Left renal cortex interstitium (tissue), 4 donors: ENCODE measurements at regions not wholly inside any gene's neighbourhood (a gene's known extent, or its start where the extent isn't known, plus 50 kb on each side); places are given as distances from the start of the nearest gene placed in this dataset.

Experiments
- DNase-seq, 4 donors: peaks; one replicate each; pipeline ENCODE4 v3.0.0-alpha.2; 2013; ENCODE audit warnings: low read depth in 4 of 4, low spot score in 2 of 4, missing footprints in 1 of 4

- DNase-seq, result no peak
Measured at GRCh38 chr3:177469216-177469615, 271.9 kb upstream of the TBL1XR1 start.

- no peak for DNase-seq
Measured at GRCh38 chr3:177470197-177470941, 273.1 kb upstream of the TBL1XR1 start.

DNA sequence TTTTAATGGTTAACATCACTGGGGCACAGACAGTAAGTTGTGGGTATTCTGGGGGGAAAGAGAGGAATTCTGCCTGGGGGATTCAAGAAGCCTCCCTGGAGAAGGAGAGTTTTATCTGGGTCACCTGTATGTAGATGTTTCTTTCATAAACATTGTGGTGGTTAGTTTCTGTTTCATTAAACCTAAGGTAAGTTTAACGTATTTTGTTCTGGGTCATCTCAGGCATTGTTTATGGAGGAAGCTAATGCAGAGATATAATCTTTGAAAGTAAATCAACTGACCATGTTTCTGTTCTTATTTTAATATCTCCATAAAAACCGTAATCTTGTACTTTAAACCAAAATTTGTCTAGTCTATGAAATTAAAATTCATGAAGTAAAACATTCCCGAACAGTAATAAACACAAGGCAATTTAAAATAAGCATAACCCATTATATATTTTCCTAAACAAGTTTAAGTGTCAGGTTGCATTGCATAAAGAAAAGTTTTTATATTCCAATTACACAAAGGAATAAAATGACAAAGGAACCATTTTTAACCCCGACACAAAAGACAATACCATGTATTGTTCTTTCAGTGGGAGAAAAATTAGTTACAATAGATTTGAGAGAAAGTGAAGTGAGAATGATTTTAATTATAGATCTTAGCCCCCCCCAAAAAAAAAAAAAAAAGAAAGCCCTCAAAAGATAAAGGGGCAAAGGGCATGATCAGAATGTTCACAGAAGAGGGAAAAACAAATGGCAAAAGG, 274.6 kb upstream of the TBL1XR1 start:
- no peak for DNase-seq

DNA sequence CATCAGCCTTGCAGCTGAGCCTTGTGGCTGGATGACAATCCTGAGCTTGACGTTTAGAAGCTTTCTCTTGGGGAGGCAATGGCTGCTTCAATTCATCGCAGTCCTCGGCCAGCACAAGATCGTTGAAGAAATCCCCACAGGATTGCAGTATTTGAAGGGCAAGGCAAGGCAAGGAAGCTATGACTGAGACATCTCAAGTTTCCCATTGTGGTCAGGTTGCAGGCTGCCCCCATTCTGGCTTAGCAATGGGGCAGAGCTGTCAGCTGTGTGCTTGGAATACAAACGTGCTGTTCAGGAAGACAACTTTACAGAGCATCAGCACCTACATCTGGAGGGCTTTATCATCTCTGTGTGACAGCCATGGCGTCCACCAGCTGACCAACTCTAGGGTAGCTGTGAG, 275.9 kb upstream of the TBL1XR1 start:
- no peak for DNase-seq

- DNase-seq, result no peak
Measured at GRCh38 chr3:177473903-177474302, 276.6 kb upstream of the TBL1XR1 start.

DNA sequence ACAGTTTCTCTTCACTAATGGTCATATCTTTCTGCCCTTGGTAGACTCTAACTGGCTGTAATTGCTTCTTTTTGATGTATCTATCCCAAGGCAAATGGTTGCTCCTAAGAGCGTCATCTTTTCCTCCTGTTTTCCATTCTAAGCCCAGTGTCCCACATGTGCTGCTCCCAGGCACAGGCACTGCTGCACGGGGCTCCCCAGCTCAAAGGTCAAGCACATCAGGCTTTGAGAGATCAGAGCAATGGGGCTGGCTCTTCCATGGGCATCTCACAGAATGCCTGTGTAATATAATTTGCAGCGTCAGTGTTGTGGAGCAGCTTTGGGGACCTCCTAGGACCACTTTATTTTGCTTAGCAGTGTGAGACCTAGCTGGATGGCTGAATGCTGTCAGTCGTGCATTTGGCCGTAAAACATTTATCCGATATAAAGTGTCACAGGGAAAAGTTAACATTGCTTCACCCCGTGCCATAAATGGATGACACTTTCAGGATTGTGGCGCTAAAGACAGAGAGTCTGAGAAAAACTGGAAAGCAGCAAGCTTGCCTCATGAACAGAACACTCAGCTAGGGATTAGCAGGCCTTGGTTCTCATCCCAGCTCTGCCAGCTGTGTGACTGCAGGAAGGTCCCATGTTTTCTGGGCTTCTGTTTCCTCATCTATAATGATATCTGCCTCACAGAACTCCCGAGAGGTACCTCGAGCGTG, 277.5 kb upstream of the TBL1XR1 start:
- DNase-seq, result no peak

- no peak for DNase-seq
Measured at GRCh38 chr3:177475356-177475665, 278.0 kb upstream of the TBL1XR1 start.

DNA sequence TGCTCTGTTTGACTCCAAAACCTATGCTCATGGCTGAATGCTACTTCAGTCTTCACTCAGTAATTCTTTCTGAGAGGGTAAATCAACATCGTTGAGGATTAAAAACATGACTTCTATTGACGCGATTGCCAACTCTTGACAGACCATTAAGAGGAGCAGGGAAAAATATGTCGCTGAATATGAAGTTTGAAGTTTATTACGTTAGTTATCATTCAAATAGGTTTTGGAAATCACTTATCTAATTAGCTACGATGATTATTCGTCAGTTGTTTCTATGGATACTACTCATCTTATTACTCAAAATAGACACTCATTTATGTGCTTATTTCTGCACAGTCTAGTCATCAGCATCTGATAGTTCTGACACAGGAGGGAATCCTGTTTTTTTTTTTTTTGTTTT, 279.2 kb upstream of the TBL1XR1 start:
- DNase-seq, result no peak

DNA sequence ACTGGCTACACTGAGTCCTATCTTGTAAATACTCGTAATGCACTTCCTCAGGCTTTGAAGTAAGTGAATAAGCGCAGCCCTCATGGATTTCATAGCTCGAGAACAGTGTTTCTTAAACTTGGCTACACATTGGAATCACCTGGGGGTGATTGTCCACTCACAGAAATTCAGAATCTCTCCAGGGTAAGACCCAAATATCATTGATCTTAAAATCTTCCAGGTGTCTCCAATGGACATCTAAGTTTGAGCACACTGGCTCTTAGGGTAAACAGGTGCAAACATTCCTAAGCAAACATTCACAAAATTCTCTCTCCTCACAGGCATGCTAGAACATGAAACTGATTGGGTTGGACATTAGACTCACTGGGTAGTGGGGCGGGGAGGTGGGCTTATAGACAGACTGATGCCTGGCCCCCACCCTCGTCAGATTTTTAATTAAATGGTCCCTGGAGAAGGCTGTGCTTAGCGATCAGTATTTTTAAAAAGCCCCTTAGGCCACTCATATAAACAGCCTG, 279.7 kb upstream of the TBL1XR1 start:
- no peak for DNase-seq

DNA sequence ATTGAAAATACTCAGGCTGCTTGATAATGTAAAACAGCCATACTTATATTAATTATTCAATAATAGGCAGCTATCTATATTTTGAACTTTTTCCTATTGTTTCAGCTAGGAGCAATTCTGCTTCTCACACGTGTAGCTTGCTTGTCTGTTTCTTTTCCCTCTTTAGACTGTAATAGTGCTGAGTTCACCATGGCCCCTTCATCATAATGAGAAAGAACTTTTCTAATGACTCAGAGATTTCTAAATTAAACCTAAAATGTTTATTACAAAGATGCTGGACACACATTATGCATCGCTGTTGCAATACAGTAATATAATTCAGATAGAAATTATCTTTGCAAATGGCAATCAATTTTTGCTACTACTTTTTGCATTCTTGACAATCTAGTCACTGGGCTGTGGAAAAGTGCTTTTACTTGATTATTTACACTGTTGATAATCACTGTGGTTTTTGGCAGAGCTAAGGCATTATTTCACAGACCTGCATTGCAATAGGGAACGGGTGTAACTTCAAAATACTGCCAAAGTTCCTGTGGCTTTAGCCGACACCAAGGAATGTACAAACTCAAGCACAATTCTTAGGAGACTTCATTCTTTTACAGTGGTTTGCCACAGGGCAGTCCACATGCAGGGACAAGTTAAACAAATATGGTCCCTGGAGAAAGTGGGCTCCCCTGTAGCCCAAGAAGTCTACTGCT, 281.0 kb upstream of the TBL1XR1 start:
- DNase-seq, result no peak

DNA sequence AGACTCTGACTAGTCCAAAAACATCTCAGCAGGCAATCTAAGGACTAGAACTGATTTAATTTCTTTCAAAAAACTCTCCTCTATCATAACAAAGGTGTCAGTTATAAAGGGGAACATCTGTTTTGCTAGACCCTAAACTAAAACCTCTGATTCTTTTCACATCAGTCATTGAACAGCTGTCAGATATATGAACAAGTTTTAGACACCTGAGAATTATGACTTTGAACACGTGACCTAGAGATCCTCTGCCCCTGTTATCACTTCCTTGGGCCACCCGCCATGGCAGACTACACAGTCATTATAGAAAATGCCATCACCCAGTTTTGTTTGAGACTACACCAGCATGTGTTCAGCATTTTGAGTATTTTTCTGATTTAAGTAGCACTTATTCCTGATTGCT, 282.3 kb upstream of the TBL1XR1 start:
- DNase-seq, result no peak

- DNase-seq, result no peak
Measured at GRCh38 chr3:177481329-177481728, 284.0 kb upstream of the TBL1XR1 start.

GRCh38 chr3:177482048-177482691, 284.9 kb upstream of the TBL1XR1 start:
- DNase-seq, result no peak

- no peak for DNase-seq
Measured at GRCh38 chr3:177483182-177483967, 286.1 kb upstream of the TBL1XR1 start.

GRCh38 chr3:177484206-177484605, 286.9 kb upstream of the TBL1XR1 start:
- DNase-seq, result no peak

GRCh38 chr3:177484926-177485325, 287.6 kb upstream of the TBL1XR1 start:
- DNase-seq, result no peak

DNA sequence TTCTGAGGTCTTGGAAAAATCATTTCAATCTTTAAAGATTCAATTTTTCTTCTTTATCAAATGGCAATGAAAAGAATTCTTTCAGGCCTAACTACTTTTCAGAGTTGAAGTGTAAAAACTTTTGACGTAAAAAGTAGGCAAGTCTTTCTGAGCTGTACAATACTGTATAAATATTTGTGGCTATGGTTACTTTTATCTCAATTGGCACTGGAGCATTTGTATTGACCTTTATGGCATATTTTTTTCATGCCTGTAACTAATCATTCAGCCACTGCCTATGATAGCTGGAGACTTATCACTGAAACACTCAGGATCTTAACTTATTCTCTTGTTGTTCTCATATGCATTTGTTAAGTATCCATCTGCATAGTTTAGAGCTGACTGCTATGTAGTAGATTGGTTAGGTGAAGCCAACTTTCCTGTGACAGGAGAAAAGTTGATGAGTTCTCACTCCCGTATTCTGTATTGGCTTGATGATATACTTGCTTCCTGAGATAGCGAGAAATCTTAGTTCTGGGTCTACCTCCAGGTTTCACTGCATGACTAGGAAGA, 290.4 kb upstream of the TBL1XR1 start:
- DNase-seq, result no peak

DNA sequence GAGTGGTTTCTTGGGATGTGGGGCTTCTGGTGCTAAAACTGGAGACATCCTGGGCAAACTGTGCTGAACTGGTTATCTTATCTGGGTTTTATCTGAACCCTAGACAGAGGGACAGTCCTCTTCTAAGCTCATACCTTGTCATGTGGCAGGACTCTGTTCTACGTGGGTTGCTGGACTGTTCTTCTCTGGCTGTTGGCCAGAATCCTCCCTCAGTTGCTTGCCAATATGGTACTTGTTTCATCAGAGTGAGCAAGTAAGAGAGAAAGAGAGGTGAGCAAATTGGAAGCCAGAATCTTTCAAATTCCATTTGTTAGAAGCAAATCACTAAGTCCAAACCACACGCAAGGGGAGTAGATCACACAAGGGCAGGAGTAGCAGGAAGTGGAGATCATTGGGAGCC, 291.5 kb upstream of the TBL1XR1 start:
- no peak for DNase-seq

DNA sequence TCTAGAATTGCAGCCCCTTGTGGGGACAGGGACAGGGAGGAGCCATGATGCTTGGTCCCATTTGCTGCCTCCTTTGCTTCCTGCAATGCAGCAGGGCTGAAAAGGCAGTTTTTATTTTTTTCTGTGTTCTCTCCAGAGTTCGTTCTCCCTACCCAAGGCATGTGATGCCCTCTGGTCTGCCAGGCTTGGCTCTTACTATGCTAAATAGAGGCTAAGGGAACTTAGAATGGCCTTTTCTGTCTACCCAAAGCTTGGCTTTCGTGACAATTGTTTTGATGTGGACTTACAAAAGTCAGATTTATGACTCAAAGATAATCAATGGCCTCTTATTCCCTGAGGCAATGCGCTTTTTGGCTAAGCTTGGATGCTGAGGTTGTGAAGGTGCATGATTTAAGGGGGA, 293.3 kb upstream of the TBL1XR1 start:
- DNase-seq, result no peak
